ENCODE measurements at regions not wholly inside any gene's neighbourhood (a gene's known extent, or its start where the extent isn't known, plus 50 kb on each side); places are given as distances from the start of the nearest gene placed in this dataset.

GRCh38 chr13:87868731-87869130 is 197.6 kb downstream of the SLITRK5 start (continued):
- TF ChIP-seq ZNF281 (CRISPR knock-in tag; IDR thresholded peaks at IDR 0.05) (no peak), ZNF512 (CRISPR knock-in tag; IDR thresholded peaks at IDR 0.05; ENCODE audit: borderline replicate concordance) (no peak), ZNF416 (CRISPR knock-in tag; IDR thresholded peaks at IDR 0.05) (no peak), ATF2 (CRISPR knock-in tag; IDR thresholded peaks at IDR 0.05; ENCODE audit: borderline replicate concordance, low read depth) (no peak), OVOL2 (CRISPR knock-in tag; IDR thresholded peaks at IDR 0.05; ENCODE audit: borderline replicate concordance) (no peak), KAT7 (CRISPR knock-in tag; IDR thresholded peaks at IDR 0.05; ENCODE audit: borderline replicate concordance) (no peak), TCF7 (CRISPR knock-in tag; IDR thresholded peaks at IDR 0.05; ENCODE audit: low read depth) (no peak), TEAD1 (CRISPR knock-in tag; IDR thresholded peaks at IDR 0.05) (no peak), IRF2 (CRISPR knock-in tag; IDR thresholded peaks at IDR 0.05; ENCODE audit: borderline replicate concordance, low read depth) (no peak), STAT6 (CRISPR knock-in tag; conservative IDR thresholded peaks at IDR 0.05; ENCODE audit: low read depth) (no peak), FOXP4 (CRISPR knock-in tag; IDR thresholded peaks at IDR 0.05) (no peak), PRRX2 (CRISPR knock-in tag; IDR thresholded peaks at IDR 0.05) (no peak)

GRCh38 chr13:87872813-87873212 is 201.6 kb downstream of the SLITRK5 start:
- CTCF ChIA-PET, result no interaction called here
- DNase-seq (ENCODE audit: low spot score), result no peak
- Mint-ChIP-seq H3K9me3 (peaks cover 4% of the 10 kb centered on the region; the same call in 1 of the 2 replicates), H3K4me3 (no peak overlapping the region), H3K4me1 (no peaks in the 10 kb centered on the region), H3K27ac (no peak overlapping the region), H3K27me3 (ENCODE audit: low read depth) (no peaks in the 10 kb centered on the region), H3K36me3 (no peaks in the 10 kb centered on the region)
- no peak for ATAC-seq
- POLR2A ChIA-PET, result no interaction called here
- TF ChIP-seq CREB1 (CRISPR knock-in tag; IDR thresholded peaks at IDR 0.05) (no peak), ZNF425 (CRISPR knock-in tag; conservative IDR thresholded peaks at IDR 0.05) (no peak), ZNF532 (CRISPR knock-in tag; IDR thresholded peaks at IDR 0.05; ENCODE audit: borderline replicate concordance) (no peak), TP53 (CRISPR knock-in tag; IDR thresholded peaks at IDR 0.05) (no peak)
